Eye (tissue), 1 donor: ENCODE measurements at regions not wholly inside any gene's neighbourhood (a gene's known extent, or its start where the extent isn't known, plus 50 kb on each side); places are given as distances from the start of the nearest gene placed in this dataset.
A peak's percentile ranks its signal among the peaks of the same experiment; 100 is the strongest.

Experiments used
- DNase-seq: peaks from one replicate; pipeline ENCODE4 v3.0.0-alpha.2; 2015

- DNase-seq, result no peak
Observed at GRCh38 chr21:38743772-38744529, 61.8 kb upstream of the ETS2 start.

DNA sequence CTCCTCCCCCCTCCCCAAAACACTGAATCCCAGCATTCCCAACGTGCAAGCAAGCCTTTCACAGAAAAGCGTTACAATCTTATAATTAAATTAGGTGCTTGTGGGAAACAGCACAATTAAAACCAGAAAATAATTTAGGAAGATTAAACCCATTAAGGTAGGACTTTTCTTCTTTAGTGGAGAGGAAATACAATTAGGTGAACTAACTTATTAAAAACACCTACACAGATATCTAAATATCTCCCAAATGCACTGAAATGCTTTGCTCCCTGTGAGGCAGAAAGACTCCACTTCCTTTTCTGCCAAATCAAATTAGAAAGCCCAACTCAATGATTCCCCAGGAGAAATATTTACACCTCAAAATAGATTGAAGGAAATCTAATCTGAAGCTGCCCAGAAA lies 60.9 kb upstream of the ETS2 start:
- no peak for DNase-seq

DNA sequence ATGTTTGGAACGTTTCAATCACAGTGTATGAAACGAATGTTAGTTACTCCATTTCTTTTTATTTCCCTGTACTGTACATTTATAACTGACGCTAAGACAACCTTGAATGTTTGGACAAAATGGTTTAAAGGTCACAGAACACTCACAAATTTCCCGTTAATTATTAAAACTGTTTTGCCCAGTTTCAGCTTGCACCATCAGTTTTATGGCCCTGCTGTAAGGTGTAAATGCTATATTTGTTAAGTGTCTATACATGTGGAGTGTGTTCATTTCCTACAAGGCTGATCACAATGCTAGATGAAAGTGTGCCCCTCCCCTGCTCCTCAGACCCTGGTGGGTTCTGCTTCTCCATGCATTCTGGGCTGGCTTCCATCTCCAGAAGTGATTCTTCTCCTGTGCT lies 57.9 kb upstream of the ETS2 start:
- no peak for DNase-seq

DNA sequence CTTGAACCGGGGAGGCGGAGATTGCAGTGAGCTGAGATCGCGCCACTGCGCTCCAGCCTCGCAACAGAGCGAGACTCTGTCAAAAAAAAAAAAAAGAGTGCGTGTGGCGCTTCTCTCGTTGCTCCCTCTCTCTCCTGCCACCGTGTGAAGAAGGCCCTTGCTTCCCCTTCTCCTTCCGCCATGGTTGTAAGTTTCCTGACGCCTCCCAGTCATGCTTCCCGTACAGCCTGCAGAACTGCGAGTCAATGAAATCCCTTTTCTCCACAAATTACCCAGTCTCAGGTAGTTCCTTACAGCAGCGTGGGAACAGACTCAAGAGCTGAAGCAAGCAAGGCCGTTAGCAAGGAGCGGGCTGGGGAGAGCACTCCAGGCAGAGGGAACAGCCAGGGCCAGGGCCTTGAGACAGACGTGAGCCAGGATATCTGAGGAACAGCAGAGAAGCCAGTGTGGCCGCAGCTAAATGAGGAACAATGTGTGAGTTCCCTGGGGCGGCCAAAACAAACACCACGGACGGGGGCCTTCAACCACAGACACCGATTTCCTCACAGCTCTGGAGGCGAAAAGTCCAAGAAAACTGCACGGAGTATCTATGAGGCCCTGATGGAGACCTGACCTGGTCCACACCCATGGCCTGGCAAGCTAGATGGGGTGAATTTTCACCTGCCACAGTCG lies 54.2 kb upstream of the ETS2 start:
- no peak for DNase-seq

DNA sequence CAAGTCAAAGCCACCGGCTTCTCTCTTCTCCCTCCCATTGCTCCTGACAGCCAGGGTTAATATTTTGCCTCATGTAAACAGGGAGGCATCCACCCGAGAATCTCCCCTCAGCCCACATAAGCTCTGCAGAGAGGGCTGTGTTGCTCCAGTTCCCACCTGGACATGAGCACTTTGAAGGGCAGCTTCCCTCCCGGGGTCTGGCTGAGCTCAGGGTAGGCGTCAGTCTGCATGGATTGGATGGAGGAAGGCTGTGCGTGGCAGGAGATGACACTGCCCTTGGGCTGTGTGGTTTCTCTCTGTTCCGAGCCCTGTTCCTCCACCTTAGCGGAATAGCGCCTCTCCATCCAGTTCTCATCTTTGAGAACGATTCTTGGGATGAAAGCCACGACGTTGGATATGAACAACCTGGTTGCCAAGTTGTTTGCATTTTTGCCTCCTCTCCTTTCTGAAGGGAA lies 53.7 kb upstream of the ETS2 start:
- DNase-seq, result no peak

DNA sequence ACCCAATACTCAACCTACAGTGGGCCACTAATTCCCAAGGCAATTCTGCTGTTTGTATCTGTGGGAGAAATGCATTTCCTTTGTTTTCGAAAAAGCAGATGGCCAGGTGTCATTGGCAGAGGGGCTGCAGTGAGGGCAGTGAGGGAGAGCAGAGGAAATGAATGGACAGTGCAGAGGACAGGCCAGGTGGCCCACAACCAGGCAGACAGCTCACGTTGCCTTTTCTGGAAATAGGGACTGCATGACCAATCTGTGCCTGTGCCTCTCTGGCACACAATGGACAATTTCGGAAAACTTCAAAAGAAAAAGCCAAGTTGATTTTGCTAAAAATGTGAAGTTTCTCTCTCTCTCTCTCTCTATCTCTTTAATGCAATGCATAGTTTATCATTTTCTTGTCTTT lies 52.6 kb upstream of the ETS2 start:
- no peak for DNase-seq

DNA sequence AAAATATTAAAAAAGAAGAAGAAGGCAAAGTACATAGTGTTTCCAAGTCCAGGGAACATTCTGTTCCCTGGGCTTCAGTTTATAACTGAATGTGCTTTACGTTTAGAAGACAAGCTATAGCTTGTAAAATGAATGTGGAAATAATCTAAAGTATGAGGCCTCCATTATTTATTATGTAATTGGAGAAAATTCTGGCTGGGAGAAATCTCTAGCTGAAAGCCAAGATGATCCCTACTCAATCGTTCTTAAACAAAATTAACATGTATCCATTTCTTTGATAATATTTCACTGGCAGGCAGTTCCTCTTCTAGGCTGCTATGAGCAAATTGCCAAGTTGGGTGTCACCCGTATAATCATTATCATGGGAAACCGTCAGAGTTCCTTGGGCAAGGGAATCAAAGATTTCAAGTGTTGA lies 52.2 kb upstream of the ETS2 start:
- DNase-seq, result peak; percentile 77
